ENCODE measurements at regions not wholly inside any gene's neighbourhood (a gene's known extent, or its start where the extent isn't known, plus 50 kb on each side); places are given as distances from the start of the nearest gene placed in this dataset.
"Not testable (repeated sequence)": the region's sequence is repeated elsewhere in the genome, so short reads cannot be mapped to it uniquely, and the experiment has no call there.

DNA sequence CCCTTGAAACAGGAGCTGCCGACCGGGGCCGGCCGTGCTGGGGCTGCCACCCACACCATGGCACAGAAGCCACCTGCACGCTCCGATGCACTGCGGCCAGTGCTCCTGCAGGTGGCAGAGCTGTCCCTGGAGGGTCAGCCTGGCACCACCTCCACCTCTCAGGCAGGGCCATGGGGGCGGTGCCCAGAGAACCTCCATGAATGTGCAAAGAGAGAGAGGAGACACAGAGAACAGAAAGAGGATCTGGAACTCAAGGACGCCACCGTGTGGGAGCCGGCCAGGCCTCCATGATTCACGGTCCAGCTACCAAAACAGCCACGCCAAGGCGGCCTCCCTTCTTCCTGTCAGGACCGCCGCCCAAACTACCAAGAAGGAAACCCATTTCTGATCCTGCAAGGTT is 5397.7 kb upstream of the TPTE start:
- H3K4me3 Mint-ChIP-seq; H3K4me1 Mint-ChIP-seq (ENCODE audit: low read depth); H3K9me3 Mint-ChIP-seq; H3K27ac Mint-ChIP-seq; H3K27me3 Mint-ChIP-seq (ENCODE audit: insufficient read depth); H3K36me3 Mint-ChIP-seq (ENCODE audit: low read depth): not testable (repeated sequence)
- DNase-seq: peak; percentile 34
- peak; percentile 49; the same call in 1 of the 2 replicates for TF ChIP-seq CTCF (IDR thresholded peaks at IDR 0.05)

DNA sequence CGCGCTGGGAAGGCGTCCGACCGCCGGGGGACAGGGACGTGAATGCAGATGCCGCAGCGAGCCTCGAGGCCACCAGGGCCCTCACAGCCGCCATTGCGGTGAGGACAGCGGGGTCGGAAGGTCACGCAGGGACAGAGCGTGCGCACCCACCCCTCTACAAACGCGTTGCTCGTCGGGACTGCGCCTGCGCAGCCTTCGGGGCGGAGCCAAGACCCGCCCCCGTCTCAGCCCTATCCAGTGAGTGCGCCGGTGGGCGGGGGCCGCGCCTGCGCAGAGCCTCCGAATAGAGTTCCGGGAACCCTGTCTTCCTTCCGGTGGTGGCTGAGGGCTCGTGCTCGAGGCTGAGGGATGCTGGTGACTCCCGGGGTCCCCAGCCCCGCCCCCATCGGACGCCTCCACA is 5393.1 kb upstream of the TPTE start:
- H3K4me1 Mint-ChIP-seq (ENCODE audit: low read depth); H3K36me3 Mint-ChIP-seq (ENCODE audit: low read depth); H3K9me3 Mint-ChIP-seq; H3K27ac Mint-ChIP-seq; H3K27me3 Mint-ChIP-seq (ENCODE audit: insufficient read depth): not testable (repeated sequence)
- peak; percentile 84 for DNase-seq
- peak overlapping the region; percentile 53; the same call in 1 of the 2 replicates for H3K4me3 Mint-ChIP-seq

DNA sequence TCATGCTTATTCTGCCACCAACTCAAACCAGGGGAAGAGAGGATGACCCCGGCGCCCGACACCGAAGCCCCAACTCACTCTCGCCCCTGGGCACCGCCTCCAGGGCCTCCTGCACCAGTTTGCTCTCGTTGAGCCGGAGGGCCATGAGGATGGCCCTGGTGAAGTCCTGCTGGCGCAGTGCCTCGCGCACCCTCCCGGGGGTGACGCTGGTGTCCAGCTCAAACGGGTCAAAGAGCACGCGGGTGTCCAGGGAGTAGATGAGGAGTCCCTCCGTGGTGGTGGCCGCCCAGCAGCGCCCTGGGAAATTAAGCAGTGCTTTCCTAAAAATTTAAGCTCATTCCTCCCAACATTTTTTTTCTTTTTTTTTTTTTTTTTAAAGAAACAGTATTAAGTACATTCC is 5387.6 kb upstream of the TPTE start:
- H3K9me3 Mint-ChIP-seq; H3K4me3 Mint-ChIP-seq; H3K27me3 Mint-ChIP-seq (ENCODE audit: insufficient read depth); DNase-seq; H3K27ac Mint-ChIP-seq; H3K4me1 Mint-ChIP-seq (ENCODE audit: low read depth); H3K36me3 Mint-ChIP-seq (ENCODE audit: low read depth): not testable (repeated sequence)

DNA sequence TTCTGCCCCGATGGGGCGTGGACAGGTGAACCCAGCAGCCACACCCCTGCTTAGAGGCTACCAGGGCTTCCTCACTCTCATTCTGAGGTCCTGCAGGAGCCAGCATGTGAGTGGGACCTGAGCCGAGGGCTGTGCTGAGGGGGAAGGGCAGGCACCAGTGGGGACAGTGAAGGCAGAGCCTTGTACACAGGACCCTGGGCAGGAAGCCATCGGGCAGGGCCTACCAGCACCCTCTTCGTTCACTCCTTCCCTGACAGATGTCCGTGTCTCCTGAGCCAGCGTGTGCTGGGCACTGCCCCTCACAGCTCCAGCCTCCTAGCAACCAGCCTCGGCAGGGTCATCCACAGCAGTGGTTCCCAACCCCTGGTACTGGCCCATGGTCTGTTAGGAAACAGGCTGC is 5385.0 kb upstream of the TPTE start:
- H3K27me3 Mint-ChIP-seq (ENCODE audit: insufficient read depth); H3K4me1 Mint-ChIP-seq (ENCODE audit: low read depth); H3K4me3 Mint-ChIP-seq; H3K36me3 Mint-ChIP-seq (ENCODE audit: low read depth); H3K27ac Mint-ChIP-seq; DNase-seq; H3K9me3 Mint-ChIP-seq: not testable (repeated sequence)

GRCh38 chr21:5137006-5137405 is 5384.4 kb upstream of the TPTE start:
- not testable (repeated sequence) for H3K4me1 Mint-ChIP-seq (ENCODE audit: low read depth); H3K36me3 Mint-ChIP-seq (ENCODE audit: low read depth); H3K27ac Mint-ChIP-seq; H3K4me3 Mint-ChIP-seq; DNase-seq; H3K9me3 Mint-ChIP-seq; H3K27me3 Mint-ChIP-seq (ENCODE audit: insufficient read depth)

DNA sequence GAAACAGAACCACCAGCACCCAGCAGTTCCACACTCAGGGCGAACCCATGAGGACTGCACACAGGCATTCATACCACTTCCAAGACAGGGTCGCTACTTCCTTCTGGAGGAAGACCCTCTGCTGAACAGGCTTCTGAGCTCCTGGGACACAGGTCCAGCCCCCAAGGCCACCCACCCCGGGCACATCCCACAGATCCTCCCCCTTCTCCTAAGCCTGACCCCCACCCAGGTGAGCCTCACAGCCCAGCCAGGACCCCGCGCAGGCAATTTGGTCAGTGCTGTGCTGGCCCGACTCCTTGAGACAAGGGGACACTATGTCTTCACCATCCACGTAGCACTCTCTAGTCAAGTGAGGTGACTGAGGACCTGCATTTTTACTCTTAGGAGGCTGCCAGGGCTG is 5382.7 kb upstream of the TPTE start:
- not testable (repeated sequence) for DNase-seq; H3K36me3 Mint-ChIP-seq (ENCODE audit: low read depth); H3K4me1 Mint-ChIP-seq (ENCODE audit: low read depth); H3K9me3 Mint-ChIP-seq; H3K27ac Mint-ChIP-seq; H3K27me3 Mint-ChIP-seq (ENCODE audit: insufficient read depth); H3K4me3 Mint-ChIP-seq

DNA sequence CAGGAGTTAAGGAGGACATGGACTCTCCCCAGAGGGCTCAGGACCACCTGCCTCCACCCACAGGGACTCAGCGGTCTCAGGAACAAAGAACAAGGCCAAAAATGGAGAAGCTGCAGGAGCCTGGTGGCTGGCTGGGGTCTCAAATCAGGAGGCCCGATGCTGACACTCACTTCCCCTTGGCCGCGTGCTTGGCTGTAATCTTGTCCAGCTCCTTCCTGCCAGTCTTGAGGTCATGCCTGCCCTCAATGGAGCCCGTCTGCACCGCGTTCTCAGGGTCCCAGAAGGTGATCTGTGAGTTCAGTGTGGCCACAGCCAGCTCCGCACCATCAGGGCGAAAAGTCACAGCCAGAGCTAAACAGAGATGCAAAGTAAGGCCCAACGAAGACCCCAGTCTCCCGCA is 5381.9 kb upstream of the TPTE start:
- H3K27ac Mint-ChIP-seq; DNase-seq; H3K9me3 Mint-ChIP-seq; H3K4me3 Mint-ChIP-seq; H3K27me3 Mint-ChIP-seq (ENCODE audit: insufficient read depth); H3K4me1 Mint-ChIP-seq (ENCODE audit: low read depth); H3K36me3 Mint-ChIP-seq (ENCODE audit: low read depth): not testable (repeated sequence)

DNA sequence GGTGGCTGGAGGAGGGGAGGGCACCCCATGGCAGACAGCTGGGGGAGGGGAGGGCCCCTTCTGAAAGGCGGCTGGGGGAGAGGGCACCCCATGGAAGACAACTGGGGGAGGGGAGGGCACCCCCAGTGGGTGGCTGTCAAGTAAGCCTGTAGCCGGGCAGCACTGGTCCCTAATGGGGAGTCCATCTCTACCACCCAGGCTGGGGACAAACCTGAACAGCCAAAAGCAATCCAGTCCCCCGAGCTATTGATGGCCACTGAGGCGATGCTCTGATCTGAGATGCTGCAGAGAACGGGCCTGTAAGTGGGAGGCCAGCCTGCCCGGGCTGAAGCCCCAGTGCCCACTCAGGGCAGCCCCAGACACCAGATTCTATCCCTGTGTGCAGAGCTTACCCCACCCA is 5378.4 kb upstream of the TPTE start:
- H3K4me1 Mint-ChIP-seq (ENCODE audit: low read depth); H3K4me3 Mint-ChIP-seq; H3K36me3 Mint-ChIP-seq (ENCODE audit: low read depth); DNase-seq; H3K27ac Mint-ChIP-seq; H3K9me3 Mint-ChIP-seq; H3K27me3 Mint-ChIP-seq (ENCODE audit: insufficient read depth): not testable (repeated sequence)

- not testable (repeated sequence) for H3K36me3 Mint-ChIP-seq (ENCODE audit: low read depth); H3K4me1 Mint-ChIP-seq (ENCODE audit: low read depth); H3K27me3 Mint-ChIP-seq (ENCODE audit: insufficient read depth); H3K4me3 Mint-ChIP-seq; DNase-seq; H3K27ac Mint-ChIP-seq; H3K9me3 Mint-ChIP-seq
Measured at GRCh38 chr21:5144731-5145130, 5376.7 kb upstream of the TPTE start.

DNA sequence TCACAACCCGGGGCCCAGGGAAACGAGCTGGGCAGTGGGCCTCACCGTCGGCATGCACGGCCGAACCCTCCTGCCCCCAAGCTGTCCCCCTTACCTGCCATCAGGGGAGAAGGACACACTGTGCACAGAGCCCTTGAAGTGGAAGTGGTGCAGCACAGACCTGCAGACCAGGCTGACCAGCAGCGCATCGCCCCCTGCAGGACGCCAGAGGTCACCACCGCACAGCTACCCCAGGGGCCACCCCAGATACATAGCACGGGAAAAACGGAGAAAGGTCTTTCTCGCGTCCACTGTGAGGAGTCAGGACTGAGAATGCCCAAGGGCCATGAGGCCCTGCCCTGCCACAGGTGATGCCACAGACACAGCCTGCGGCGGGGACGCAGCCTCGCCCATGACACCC is 5373.7 kb upstream of the TPTE start:
- H3K36me3 Mint-ChIP-seq (ENCODE audit: low read depth); H3K27me3 Mint-ChIP-seq (ENCODE audit: insufficient read depth); H3K9me3 Mint-ChIP-seq; H3K27ac Mint-ChIP-seq; H3K4me1 Mint-ChIP-seq (ENCODE audit: low read depth); DNase-seq; H3K4me3 Mint-ChIP-seq: not testable (repeated sequence)

GRCh38 chr21:5149222-5149621 is 5372.2 kb upstream of the TPTE start:
- not testable (repeated sequence) for DNase-seq; H3K9me3 Mint-ChIP-seq; H3K4me3 Mint-ChIP-seq; H3K27ac Mint-ChIP-seq; H3K4me1 Mint-ChIP-seq (ENCODE audit: low read depth); H3K27me3 Mint-ChIP-seq (ENCODE audit: insufficient read depth); H3K36me3 Mint-ChIP-seq (ENCODE audit: low read depth)

- DNase-seq; H3K4me3 Mint-ChIP-seq; H3K36me3 Mint-ChIP-seq (ENCODE audit: low read depth); H3K27ac Mint-ChIP-seq; H3K27me3 Mint-ChIP-seq (ENCODE audit: insufficient read depth); H3K9me3 Mint-ChIP-seq; H3K4me1 Mint-ChIP-seq (ENCODE audit: low read depth): not testable (repeated sequence)
Measured at GRCh38 chr21:5153842-5154640, 5367.3 kb upstream of the TPTE start.

- DNase-seq: peak; percentile 55
- not testable (repeated sequence) for H3K27me3 Mint-ChIP-seq (ENCODE audit: insufficient read depth); H3K27ac Mint-ChIP-seq; H3K36me3 Mint-ChIP-seq (ENCODE audit: low read depth); H3K4me1 Mint-ChIP-seq (ENCODE audit: low read depth); H3K4me3 Mint-ChIP-seq; H3K9me3 Mint-ChIP-seq
Measured at GRCh38 chr21:5154641-5154982, 5366.8 kb upstream of the TPTE start.

Measured in HFFc6 (cell line).